ENCODE measurements at regions not wholly inside any gene's neighbourhood (a gene's known extent, or its start where the extent isn't known, plus 50 kb on each side); places are given as distances from the start of the nearest gene placed in this dataset.

DNA sequence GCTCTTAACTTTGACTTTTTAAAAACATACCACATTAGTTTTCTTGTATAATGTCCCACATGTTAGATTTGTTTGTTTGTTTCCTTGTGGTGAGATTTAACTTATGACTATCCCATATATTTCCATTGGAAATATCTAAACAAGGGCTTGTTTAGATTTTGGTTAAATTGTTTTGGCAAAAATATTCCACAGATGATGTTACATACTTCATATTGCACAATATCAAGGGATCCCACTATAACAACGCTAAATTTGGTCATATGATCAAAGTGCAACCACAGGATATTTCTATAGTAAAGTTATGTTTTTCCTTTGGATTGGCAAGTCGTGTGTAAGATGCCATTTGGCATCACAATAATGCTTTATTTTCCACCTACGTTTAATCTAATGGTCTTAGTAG is 396.7 kb downstream of the TGFB2 start:
- TF ChIP-seq, protein P1, sequence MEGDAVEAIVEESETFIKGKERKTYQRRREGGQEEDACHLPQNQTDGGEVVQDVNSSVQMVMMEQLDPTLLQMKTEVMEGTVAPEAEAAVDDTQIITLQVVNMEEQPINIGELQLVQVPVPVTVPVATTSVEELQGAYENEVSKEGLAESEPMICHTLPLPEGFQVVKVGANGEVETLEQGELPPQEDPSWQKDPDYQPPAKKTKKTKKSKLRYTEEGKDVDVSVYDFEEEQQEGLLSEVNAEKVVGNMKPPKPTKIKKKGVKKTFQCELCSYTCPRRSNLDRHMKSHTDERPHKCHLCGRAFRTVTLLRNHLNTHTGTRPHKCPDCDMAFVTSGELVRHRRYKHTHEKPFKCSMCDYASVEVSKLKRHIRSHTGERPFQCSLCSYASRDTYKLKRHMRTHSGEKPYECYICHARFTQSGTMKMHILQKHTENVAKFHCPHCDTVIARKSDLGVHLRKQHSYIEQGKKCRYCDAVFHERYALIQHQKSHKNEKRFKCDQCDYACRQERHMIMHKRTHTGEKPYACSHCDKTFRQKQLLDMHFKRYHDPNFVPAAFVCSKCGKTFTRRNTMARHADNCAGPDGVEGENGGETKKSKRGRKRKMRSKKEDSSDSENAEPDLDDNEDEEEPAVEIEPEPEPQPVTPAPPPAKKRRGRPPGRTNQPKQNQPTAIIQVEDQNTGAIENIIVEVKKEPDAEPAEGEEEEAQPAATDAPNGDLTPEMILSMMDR (IDR thresholded peaks at IDR 0.05) = no peak
- TF ChIP-seq POLR2A (IDR thresholded peaks at IDR 0.05) = no peak

Data from esophagus squamous epithelium (tissue), 4 donors.